SW480 (cell line): ENCODE measurements at regions not wholly inside any gene's neighbourhood (a gene's known extent, or its start where the extent isn't known, plus 50 kb on each side); places are given as distances from the start of the nearest gene placed in this dataset.

Experiments
- DNase-seq: peaks from one replicate; pipeline ENCODE4 v3.0.0-alpha.2; 2016; ENCODE audit warnings: low spot score

- DNase-seq = peak; percentile 20
Observed at GRCh38 chr11:15770798-15771414, 585.4 kb downstream of the SOX6 start.

- DNase-seq = no peak
Observed at GRCh38 chr11:15772547-15772946, 583.8 kb downstream of the SOX6 start.

- no peak for DNase-seq
Observed at GRCh38 chr11:15772981-15773380, 583.4 kb downstream of the SOX6 start.

- DNase-seq = no peak
Observed at GRCh38 chr11:15773476-15774387, 582.6 kb downstream of the SOX6 start.

GRCh38 chr11:15774388-15774939 lies 581.9 kb downstream of the SOX6 start:
- DNase-seq = no peak

- DNase-seq = no peak
Observed at GRCh38 chr11:15775015-15775541, 581.3 kb downstream of the SOX6 start.

GRCh38 chr11:15775797-15776196 lies 580.5 kb downstream of the SOX6 start:
- DNase-seq = no peak

GRCh38 chr11:15776366-15776765 lies 580.0 kb downstream of the SOX6 start:
- no peak for DNase-seq

GRCh38 chr11:15779518-15779917 lies 576.8 kb downstream of the SOX6 start:
- no peak for DNase-seq

GRCh38 chr11:15780382-15780781 lies 576.0 kb downstream of the SOX6 start:
- DNase-seq = no peak

- DNase-seq = no peak
Observed at GRCh38 chr11:15780837-15781236, 575.5 kb downstream of the SOX6 start.

- DNase-seq = no peak
Observed at GRCh38 chr11:15783619-15784018, 572.7 kb downstream of the SOX6 start.

GRCh38 chr11:15793043-15793996 lies 563.0 kb downstream of the SOX6 start:
- no peak for DNase-seq

- no peak for DNase-seq
Observed at GRCh38 chr11:15794361-15795150, 561.8 kb downstream of the SOX6 start.

- no peak for DNase-seq
Observed at GRCh38 chr11:15795378-15795777, 561.0 kb downstream of the SOX6 start.

GRCh38 chr11:15800111-15800800 lies 556.1 kb downstream of the SOX6 start:
- no peak for DNase-seq

- no peak for DNase-seq
Observed at GRCh38 chr11:15801126-15801525, 555.2 kb downstream of the SOX6 start.

GRCh38 chr11:15801616-15802015 lies 554.7 kb downstream of the SOX6 start:
- DNase-seq = no peak

GRCh38 chr11:15805726-15806125 lies 550.6 kb downstream of the SOX6 start:
- no peak for DNase-seq

- no peak for DNase-seq
Observed at GRCh38 chr11:15806217-15806616, 550.1 kb downstream of the SOX6 start.
